DOHH2 (cell line): ENCODE measurements at regions not wholly inside any gene's neighbourhood (a gene's known extent, or its start where the extent isn't known, plus 50 kb on each side); places are given as distances from the start of the nearest gene placed in this dataset.

Source experiments
- H3F3A ChIP-seq: fragments of 200-600 bp; sonication (generic), shearing (Covaris generic); 2 replicates; pipeline ENCODE4 v1.6.0; 2016; ENCODE audit warnings: antibody characterized with exemption, mild to moderate bottlenecking; ENCODE audit not compliant: control insufficient read depth, insufficient read depth
- H3K27ac ChIP-seq: fragments of 200-600 bp; sonication (generic); 2 replicates; pipeline ENCODE4 v1.5.1; 2014; ENCODE audit warnings: low read depth, mild to moderate bottlenecking, low read length, moderate library complexity
- H3K27me3 ChIP-seq: fragments of 200-600 bp; sonication (generic); 2 replicates; pipeline ENCODE4 v1.6.1; 2014; ENCODE audit warnings: mild to moderate bottlenecking, low read length, mixed read lengths; ENCODE audit not compliant: control insufficient read depth
- H3K36me3 ChIP-seq: fragments of 200-600 bp; sonication (generic); 2 replicates; pipeline ENCODE4 v1.6.1; 2014; ENCODE audit warnings: mild to moderate bottlenecking, low read length, moderate library complexity, mixed read lengths; ENCODE audit not compliant: control insufficient read depth
- H3K4me1 ChIP-seq: fragments of 200-600 bp; sonication (generic); 2 replicates; pipeline ENCODE4 v1.6.1; 2014; ENCODE audit warnings: mild to moderate bottlenecking, low read length, mixed read lengths; ENCODE audit not compliant: control insufficient read depth
- H3K4me2 ChIP-seq: fragments of 200-600 bp; sonication (generic); 2 replicates; pipeline ENCODE4 v1.6.0; 2014; ENCODE audit warnings: mild to moderate bottlenecking, low read length, moderate library complexity
- H3K4me3 ChIP-seq: fragments of 200-600 bp; sonication (generic); 2 replicates; pipeline ENCODE4 v1.5.1; 2014; ENCODE audit warnings: mild to moderate bottlenecking, low read length, mixed read lengths
- H3K79me2 ChIP-seq: fragments of 200-600 bp; sonication (generic); 2 replicates; pipeline ENCODE4 v1.6.1; 2014; ENCODE audit warnings: mild to moderate bottlenecking, low read length, mixed read lengths; ENCODE audit not compliant: control insufficient read depth
- H3K9me2 ChIP-seq: fragments of 200-600 bp; sonication (generic); replicated peaks from 2 replicates; pipeline ENCODE4 v1.6.1; 2014; ENCODE audit warnings: mild to moderate bottlenecking, low read length, mixed read lengths; ENCODE audit not compliant: control insufficient read depth
- H3K9me3 ChIP-seq: fragments of 200-600 bp; sonication (generic); 2 replicates; pipeline ENCODE4 v1.6.1; 2014; ENCODE audit warnings: antibody characterized with exemption, low read length, mixed read lengths; ENCODE audit not compliant: control insufficient read depth, insufficient read depth
- H4K20me1 ChIP-seq: fragments of 200-600 bp; sonication (generic); 2 replicates; pipeline ENCODE4 v1.6.0; 2014; ENCODE audit warnings: low read depth, mild to moderate bottlenecking, antibody characterized with exemption, low read length, moderate library complexity; ENCODE audit not compliant: control insufficient read depth, insufficient read depth
- EZH2phosphoT487 ChIP-seq: fragments of 200-600 bp; sonication (generic); IDR thresholded peaks from 2 replicates; pipeline ENCODE4 v1.6.1; 2017; ENCODE audit warnings: borderline replicate concordance, mild to moderate bottlenecking, antibody characterized with exemption, low read length, moderate library complexity, mixed read lengths
- TF ChIP-seq, protein P1 (sequence below): fragments of 200-600 bp; sonication (generic); IDR thresholded peaks from one replicate; pipeline ENCODE4 v1.5.1; 2014; ENCODE audit warnings: antibody characterized with exemption, mild to moderate bottlenecking, low read depth, low read length; ENCODE audit not compliant: poor library complexity, severe bottlenecking

DNA sequence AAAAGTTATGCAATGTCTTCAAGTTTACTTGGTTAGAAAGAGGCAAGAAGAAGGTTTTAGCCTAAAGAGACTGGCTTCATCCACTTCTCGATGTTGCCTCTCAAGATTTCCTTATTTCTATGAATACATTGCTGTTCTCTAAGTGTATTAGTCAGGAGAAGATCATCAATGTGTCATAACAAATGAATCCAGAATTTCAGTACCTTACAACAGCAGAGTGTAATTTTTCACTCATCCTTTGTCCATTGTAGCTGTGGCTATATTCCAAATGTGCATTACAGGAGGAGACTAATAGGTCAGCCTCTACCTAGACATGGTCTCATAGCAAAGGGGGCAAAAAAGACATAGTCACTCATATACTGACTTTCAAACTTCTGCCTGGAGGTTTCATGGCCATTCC lies 579.1 kb downstream of the PRKD1 start:
- Histone ChIP-seq H3F3A (no peaks in the 10 kb centered on the region), H3K36me3 (no peaks in the 10 kb centered on the region), H3K79me2 (no peaks in the 10 kb centered on the region), H3K27me3 (no peaks in the 10 kb centered on the region), H3K27ac (no peak overlapping the region), H4K20me1 (no peaks in the 10 kb centered on the region), H3K4me3 (no peak overlapping the region), H3K9me2 (no peaks in the 10 kb centered on the region), H3K9me3 (0 out of 2 replicates have a peak, but pooled peaks cover 3% of the 10 kb centered on the region), H3K4me2 (no peak overlapping the region), H3K4me1 (no peaks in the 10 kb centered on the region)
- no peak for TF ChIP-seq EZH2phosphoT487
- TF ChIP-seq, protein P1, sequence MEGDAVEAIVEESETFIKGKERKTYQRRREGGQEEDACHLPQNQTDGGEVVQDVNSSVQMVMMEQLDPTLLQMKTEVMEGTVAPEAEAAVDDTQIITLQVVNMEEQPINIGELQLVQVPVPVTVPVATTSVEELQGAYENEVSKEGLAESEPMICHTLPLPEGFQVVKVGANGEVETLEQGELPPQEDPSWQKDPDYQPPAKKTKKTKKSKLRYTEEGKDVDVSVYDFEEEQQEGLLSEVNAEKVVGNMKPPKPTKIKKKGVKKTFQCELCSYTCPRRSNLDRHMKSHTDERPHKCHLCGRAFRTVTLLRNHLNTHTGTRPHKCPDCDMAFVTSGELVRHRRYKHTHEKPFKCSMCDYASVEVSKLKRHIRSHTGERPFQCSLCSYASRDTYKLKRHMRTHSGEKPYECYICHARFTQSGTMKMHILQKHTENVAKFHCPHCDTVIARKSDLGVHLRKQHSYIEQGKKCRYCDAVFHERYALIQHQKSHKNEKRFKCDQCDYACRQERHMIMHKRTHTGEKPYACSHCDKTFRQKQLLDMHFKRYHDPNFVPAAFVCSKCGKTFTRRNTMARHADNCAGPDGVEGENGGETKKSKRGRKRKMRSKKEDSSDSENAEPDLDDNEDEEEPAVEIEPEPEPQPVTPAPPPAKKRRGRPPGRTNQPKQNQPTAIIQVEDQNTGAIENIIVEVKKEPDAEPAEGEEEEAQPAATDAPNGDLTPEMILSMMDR = no peak

DNA sequence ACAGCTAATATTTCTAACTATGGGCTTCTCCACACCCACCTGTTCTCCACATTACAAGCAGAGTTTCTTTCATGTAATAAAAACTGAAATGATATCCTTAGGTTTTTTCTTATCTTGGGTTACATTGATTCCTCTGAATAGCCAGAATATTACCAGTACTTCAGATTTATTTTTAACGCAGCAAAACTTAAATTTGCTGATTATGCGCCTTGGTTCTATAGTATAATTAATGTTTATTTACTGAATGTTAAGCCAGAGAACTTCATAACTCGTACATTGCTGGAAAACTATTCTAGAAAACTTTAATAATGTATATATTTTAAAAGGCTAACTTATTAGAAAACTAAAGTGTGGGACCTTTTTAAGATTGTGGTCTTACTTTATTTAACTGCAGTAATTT lies 577.2 kb downstream of the PRKD1 start:
- Histone ChIP-seq H3K4me3 (no peak overlapping the region), H3K9me2 (no peaks in the 10 kb centered on the region), H3K79me2 (no peaks in the 10 kb centered on the region), H3K36me3 (no peaks in the 10 kb centered on the region), H3K27me3 (no peaks in the 10 kb centered on the region), H3F3A (no peaks in the 10 kb centered on the region), H3K9me3 (0 out of 2 replicates have a peak, but pooled peaks cover 3% of the 10 kb centered on the region), H3K4me1 (no peaks in the 10 kb centered on the region), H3K4me2 (no peak overlapping the region), H3K27ac (no peak overlapping the region), H4K20me1 (no peaks in the 10 kb centered on the region)
- no peak for TF ChIP-seq EZH2phosphoT487
- TF ChIP-seq, protein P1 = no peak

DNA sequence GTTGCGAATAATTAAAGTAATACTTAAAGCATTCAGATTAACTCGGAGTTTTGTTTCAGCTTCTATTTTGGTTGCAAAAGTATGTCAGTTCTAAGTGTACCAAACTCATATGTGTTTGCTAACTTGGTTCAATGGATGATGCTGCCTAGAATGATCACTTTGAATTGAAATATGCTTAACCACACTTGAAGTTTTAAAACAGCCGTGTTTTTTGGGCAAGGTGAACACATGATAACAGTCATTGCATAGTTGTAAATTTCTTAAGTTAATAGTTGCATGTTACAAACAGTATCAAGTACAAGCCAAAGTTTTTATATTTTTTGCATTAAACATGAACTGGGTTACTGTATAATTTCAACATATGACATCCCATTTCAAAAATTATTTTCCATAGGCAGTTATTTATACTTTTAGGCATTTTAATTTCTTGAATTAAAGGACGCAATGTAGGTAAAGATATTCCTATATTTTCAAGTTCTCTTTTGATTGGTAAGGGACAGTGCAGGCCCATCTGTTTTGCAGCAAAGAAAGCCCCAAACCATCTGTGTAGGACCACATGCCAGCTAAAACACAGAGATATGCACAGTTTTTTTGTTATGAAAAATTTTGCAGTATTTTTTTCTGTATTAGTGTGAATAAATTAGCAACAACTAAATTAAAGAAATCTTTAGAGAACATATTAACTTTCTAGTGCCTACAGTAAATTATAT lies 575.5 kb downstream of the PRKD1 start:
- Histone ChIP-seq H3K4me1 (no peaks in the 10 kb centered on the region), H3F3A (no peaks in the 10 kb centered on the region), H3K4me3 (no peak overlapping the region), H3K27me3 (no peaks in the 10 kb centered on the region), H3K9me2 (no peaks in the 10 kb centered on the region), H3K4me2 (no peak overlapping the region), H3K9me3 (0 out of 2 replicates have a peak, but pooled peaks cover 3% of the 10 kb centered on the region), H4K20me1 (no peaks in the 10 kb centered on the region), H3K27ac (no peak overlapping the region), H3K36me3 (no peaks in the 10 kb centered on the region), H3K79me2 (no peaks in the 10 kb centered on the region)
- TF ChIP-seq EZH2phosphoT487 = no peak

DNA sequence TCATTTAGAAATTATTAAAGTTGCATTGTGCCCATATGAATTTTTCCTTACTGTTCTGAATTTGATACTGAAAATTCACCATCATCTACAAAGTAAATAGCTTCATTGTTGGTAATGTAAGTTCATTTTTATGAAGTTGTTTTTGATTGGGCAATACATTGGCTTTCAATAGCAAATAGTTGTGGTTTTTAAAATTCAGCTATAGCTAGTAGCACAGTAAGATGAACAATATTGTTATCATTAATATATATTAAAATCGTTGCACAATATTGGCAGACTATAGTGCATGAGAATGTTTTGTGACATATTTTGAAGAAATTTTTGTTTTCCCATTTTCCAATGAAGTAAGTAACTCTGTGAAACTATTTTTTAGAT lies 575.0 kb downstream of the PRKD1 start:
- Histone ChIP-seq H3K36me3 (no peaks in the 10 kb centered on the region), H4K20me1 (no peaks in the 10 kb centered on the region), H3K9me3 (0 out of 2 replicates have a peak, but pooled peaks cover 5% of the 10 kb centered on the region), H3K79me2 (no peaks in the 10 kb centered on the region), H3K4me3 (no peak overlapping the region), H3K27ac (no peak overlapping the region), H3F3A (no peaks in the 10 kb centered on the region), H3K4me2 (no peak overlapping the region), H3K9me2 (no peaks in the 10 kb centered on the region), H3K27me3 (no peaks in the 10 kb centered on the region), H3K4me1 (no peaks in the 10 kb centered on the region)
- TF ChIP-seq, protein P1 = no peak
- no peak for TF ChIP-seq EZH2phosphoT487
